Ovary (tissue), 3 donors: ENCODE measurements at regions not wholly inside any gene's neighbourhood (a gene's known extent, or its start where the extent isn't known, plus 50 kb on each side); places are given as distances from the start of the nearest gene placed in this dataset.

Experiments used
- EP300 ChIP-seq: sonication (generic); formaldehyde crosslinking; IDR thresholded peaks from one replicate; pipeline ENCODE4 v1.6.1; 2017; ENCODE audit warnings: antibody characterized with exemption
- TF ChIP-seq, protein P1 (sequence below), 3 donors: fragments of 450-650 bp in 2 of 3; fragments of 200-600 bp in 1 of 3; IDR thresholded peaks; one replicate each; pipeline versions ENCODE4 v1.5.1 to v1.8.0; 2016 to 2022; ENCODE audit warnings: antibody characterized with exemption in 3 of 3, mild to moderate bottlenecking in 1 of 3
- donor health status: DM: no; HTN: no; CAD: no.

DNA sequence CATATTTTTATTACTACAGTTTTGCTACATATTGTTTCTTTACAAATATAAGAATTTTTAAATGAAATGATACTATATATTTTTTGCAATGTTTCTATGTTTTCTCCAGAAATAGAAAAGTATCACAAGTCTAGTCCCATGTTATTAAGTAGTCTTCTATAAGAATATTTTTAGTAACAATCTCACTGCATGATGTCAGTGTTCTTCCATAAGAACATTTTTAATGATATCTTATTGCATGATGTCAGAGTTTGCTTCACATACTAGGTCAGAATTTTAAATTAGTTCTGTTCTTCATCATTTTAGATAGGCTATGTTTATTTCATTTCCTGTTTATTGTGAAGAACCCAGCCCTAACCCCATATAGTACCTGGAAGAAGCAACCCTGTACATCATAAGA, 265.3 kb upstream of the IL12A start:
- TF ChIP-seq, protein P1, sequence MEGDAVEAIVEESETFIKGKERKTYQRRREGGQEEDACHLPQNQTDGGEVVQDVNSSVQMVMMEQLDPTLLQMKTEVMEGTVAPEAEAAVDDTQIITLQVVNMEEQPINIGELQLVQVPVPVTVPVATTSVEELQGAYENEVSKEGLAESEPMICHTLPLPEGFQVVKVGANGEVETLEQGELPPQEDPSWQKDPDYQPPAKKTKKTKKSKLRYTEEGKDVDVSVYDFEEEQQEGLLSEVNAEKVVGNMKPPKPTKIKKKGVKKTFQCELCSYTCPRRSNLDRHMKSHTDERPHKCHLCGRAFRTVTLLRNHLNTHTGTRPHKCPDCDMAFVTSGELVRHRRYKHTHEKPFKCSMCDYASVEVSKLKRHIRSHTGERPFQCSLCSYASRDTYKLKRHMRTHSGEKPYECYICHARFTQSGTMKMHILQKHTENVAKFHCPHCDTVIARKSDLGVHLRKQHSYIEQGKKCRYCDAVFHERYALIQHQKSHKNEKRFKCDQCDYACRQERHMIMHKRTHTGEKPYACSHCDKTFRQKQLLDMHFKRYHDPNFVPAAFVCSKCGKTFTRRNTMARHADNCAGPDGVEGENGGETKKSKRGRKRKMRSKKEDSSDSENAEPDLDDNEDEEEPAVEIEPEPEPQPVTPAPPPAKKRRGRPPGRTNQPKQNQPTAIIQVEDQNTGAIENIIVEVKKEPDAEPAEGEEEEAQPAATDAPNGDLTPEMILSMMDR (IDR thresholded peaks at IDR 0.05), result no peak
- no peak for TF ChIP-seq EP300
